CD4-positive, alpha-beta T cell (primary cell): ENCODE measurements at regions not wholly inside any gene's neighbourhood (a gene's known extent, or its start where the extent isn't known, plus 50 kb on each side); places are given as distances from the start of the nearest gene placed in this dataset.

Experiments used
- ATAC-seq: fragments of 200-7000 bp; cut with Tn5 transposase; one replicate; pipeline ENCODE4 v1.10.0; 2022; ENCODE audit warnings: mild to moderate bottlenecking; ENCODE audit not compliant: poor library complexity
- CTCF ChIA-PET: fragments of 350-600 bp; sonication (Branson Sonifier 250); formaldehyde crosslinking; loops from one replicate; lab custom pipeline; 2021; ENCODE audit warnings: antibody characterized with exemption, inconsistent platforms; lab: Charles Lee
- POLR2A ChIA-PET: fragments of 350-600 bp; sonication (Branson Sonifier 250); formaldehyde crosslinking; loops from one replicate; lab custom pipeline; 2021; ENCODE audit warnings: antibody characterized with exemption, inconsistent platforms; lab: Charles Lee
- DNase-seq, 14 experiments: peaks; one replicate each; pipeline ENCODE4 v3.0.0-alpha.2; 2013 to 2020; ENCODE audit warnings: mixed read lengths in 2 of 14
- H3K27ac ChIP-seq, 2 donors: one replicate each; pipeline versions ENCODE4 v1.5.1 to v1.7.0; 2013; ENCODE audit warnings: low read length in 2 of 2, low read depth in 1 of 2, mild to moderate bottlenecking in 1 of 2
- H3K27me3 ChIP-seq, 2 experiments: 1 replicate in 1 of 2; 2 replicates in 1 of 2; pipeline versions ENCODE4 v1.6.1 to v1.7.0; 2013; ENCODE audit warnings: low read length in 2 of 2, control low read depth in 1 of 2, mild to moderate bottlenecking in 1 of 2, moderate library complexity in 1 of 2; ENCODE audit not compliant: insufficient read depth in 2 of 2, control insufficient read depth in 1 of 2
- H3K36me3 ChIP-seq: one replicate; pipeline ENCODE4 v1.6.1; 2013; ENCODE audit warnings: low read length, control low read depth; ENCODE audit not compliant: insufficient read depth
- H3K4me1 ChIP-seq: one replicate; pipeline ENCODE4 v1.6.1; 2013; ENCODE audit warnings: low read length, control low read depth; ENCODE audit not compliant: insufficient read depth
- H3K4me3 ChIP-seq: one replicate; pipeline ENCODE4 v1.5.1; 2013; ENCODE audit warnings: mild to moderate bottlenecking, low read length, moderate library complexity
- H3K9me3 ChIP-seq, 2 experiments: 1 replicate in 1 of 2; 2 replicates in 1 of 2; pipeline versions ENCODE4 v1.6.1 to v1.7.0; 2013; ENCODE audit warnings: low read length in 2 of 2, mild to moderate bottlenecking in 2 of 2, control low read depth in 1 of 2, moderate library complexity in 1 of 2; ENCODE audit not compliant: control insufficient read depth in 1 of 2, insufficient read depth in 1 of 2
- H3K27ac Mint-ChIP-seq: one replicate; pipeline ENCODE4 v1.8.0; 2020; ENCODE audit warnings: mixed read lengths
- H3K27me3 Mint-ChIP-seq: one replicate; pipeline ENCODE4 v1.8.0; 2021; ENCODE audit warnings: mixed read lengths
- H3K36me3 Mint-ChIP-seq: one replicate; pipeline ENCODE4 v1.8.0; 2021; ENCODE audit warnings: low read depth, mixed read lengths
- H3K4me1 Mint-ChIP-seq: one replicate; pipeline ENCODE4 v1.8.0; 2021; ENCODE audit warnings: low read depth, mixed read lengths
- H3K4me3 Mint-ChIP-seq: one replicate; pipeline ENCODE4 v1.8.0; 2020; ENCODE audit warnings: mild to moderate bottlenecking, mixed read lengths
- H3K9me3 Mint-ChIP-seq: one replicate; pipeline ENCODE4 v1.8.0; 2020; ENCODE audit warnings: mixed read lengths
- CTCF ChIP-seq: fragments of 200-600 bp; IDR thresholded peaks from one replicate; pipeline ENCODE4 v1.8.0; 2022; ENCODE audit warnings: antibody characterized with exemption, mild to moderate bottlenecking
- intact Hi-C, 2 experiments: fragments of 100-400 bp; cut with DNase I in 1 of 2; cut with micrococcal nuclease in 1 of 2; formaldehyde crosslinking; loops; one replicate each; pipeline versions ENCODE4 v1.15.1 to v1.9.0; 2023 to 2025; cut with DNase I, micrococcal nuclease

GRCh38 chr5:50574121-50574520, 92.3 kb upstream of the PARP8 start:
- no peak for TF ChIP-seq CTCF
- H3K9me3 Mint-ChIP-seq: peaks cover 2% of the 10 kb centered on the region

GRCh38 chr5:50575740-50576139, 90.7 kb upstream of the PARP8 start:
- H3K27ac ChIP-seq: no peak overlapping the region
- no peaks in the 10 kb centered on the region for H3K27me3 ChIP-seq
- H3K36me3 ChIP-seq: no peaks in the 10 kb centered on the region
- Mint-ChIP-seq H3K27me3 (no peaks in the 10 kb centered on the region), H3K9me3 (no peaks in the 10 kb centered on the region), H3K27ac (no peak overlapping the region), H3K4me1 (peaks cover 35% of the 10 kb centered on the region), H3K36me3 (no peaks in the 10 kb centered on the region), H3K4me3 (peak overlapping the region; percentile 1)
- H3K4me1 ChIP-seq: peaks cover 6% of the 10 kb centered on the region
- intact Hi-C loops: loop anchor here in 1 of 2 experiments (10.0 kb wide), 1 partner anchor 59 kb away; no protein-coding TSS in a partner anchor
- no peak overlapping the region for H3K4me3 ChIP-seq
- DNase-seq: peak in 1 of 14 experiments; percentile 58
- H3K9me3 ChIP-seq: no peaks in the 10 kb centered on the region
- TF ChIP-seq CTCF: no peak
- ChIA-PET CTCF (no interaction called here), POLR2A (no interaction called here)
- ATAC-seq: no peak

More at GRCh38 chr5:50574121-50574520, 92.3 kb upstream of the PARP8 start:
- POLR2A ChIA-PET: no interaction called here
- intact Hi-C loops: loop anchor here in 1 of 2 experiments (10.0 kb wide), 1 partner anchor 61 kb away; no protein-coding TSS in a partner anchor
- Histone ChIP-seq H3K4me1 (peaks cover 6% of the 10 kb centered on the region), H3K27me3 (no peaks in the 10 kb centered on the region), H3K36me3 (no peaks in the 10 kb centered on the region), H3K9me3 (no peaks in the 10 kb centered on the region), H3K4me3 (peak overlapping the region; percentile 13), H3K27ac (no peak overlapping the region)
- Mint-ChIP-seq H3K4me3 (peak overlapping the region; percentile 35), H3K27me3 (no peaks in the 10 kb centered on the region), H3K4me1 (peaks cover 35% of the 10 kb centered on the region), H3K36me3 (no peaks in the 10 kb centered on the region), H3K27ac (no peak overlapping the region)
- CTCF ChIA-PET: no interaction called here
- ATAC-seq (no peak), DNase-seq (no peak)

GRCh38 chr5:50576265-50576664, 90.2 kb upstream of the PARP8 start:
- Histone ChIP-seq H3K27ac (no peak overlapping the region), H3K36me3 (no peaks in the 10 kb centered on the region), H3K4me3 (no peak overlapping the region), H3K27me3 (no peaks in the 10 kb centered on the region), H3K4me1 (peaks cover 6% of the 10 kb centered on the region), H3K9me3 (no peaks in the 10 kb centered on the region)
- peaks cover 35% of the 10 kb centered on the region for H3K4me1 Mint-ChIP-seq
- CTCF ChIA-PET: no interaction called here
- no peak overlapping the region for H3K27ac Mint-ChIP-seq
- no peaks in the 10 kb centered on the region for H3K27me3 Mint-ChIP-seq
- DNase-seq (no peak), ATAC-seq (no peak)
- POLR2A ChIA-PET: no interaction called here
- TF ChIP-seq CTCF: no peak
- peak overlapping the region; percentile 20 for H3K4me3 Mint-ChIP-seq
- no peaks in the 10 kb centered on the region for H3K9me3 Mint-ChIP-seq
- H3K36me3 Mint-ChIP-seq: no peaks in the 10 kb centered on the region
- intact Hi-C loops: loop anchor here in 1 of 2 experiments (10.0 kb wide), 1 partner anchor 59 kb away; no protein-coding TSS in a partner anchor
